ENCODE measurements at regions not wholly inside any gene's neighbourhood (a gene's known extent, or its start where the extent isn't known, plus 50 kb on each side); places are given as distances from the start of the nearest gene placed in this dataset.

DNA sequence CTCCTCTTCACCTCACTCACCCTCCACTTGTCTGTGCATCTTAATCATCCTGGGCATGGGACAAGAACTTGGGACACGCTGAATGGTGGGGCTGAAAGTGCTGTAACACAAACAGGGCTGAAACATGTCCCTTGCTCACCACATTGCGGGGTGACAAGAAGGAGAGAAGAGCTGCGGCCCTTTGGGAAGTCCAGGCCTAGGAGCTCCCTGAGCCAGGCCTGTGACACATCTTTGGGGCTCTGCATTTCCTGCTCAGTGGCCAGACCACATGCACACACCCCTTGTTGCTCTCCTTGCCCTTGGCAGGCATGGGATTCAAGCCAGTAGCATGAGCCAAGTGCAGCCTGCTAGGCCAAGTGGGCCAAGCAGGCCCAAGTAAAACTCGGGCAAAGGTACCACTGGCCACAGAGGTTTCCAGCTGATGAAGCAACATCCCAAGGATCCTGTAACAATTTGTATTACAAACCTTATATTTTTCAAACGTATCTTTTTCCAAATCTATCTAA, 1384.3 kb upstream of the PCDH20 start:
- no TSS peak for BruUV-seq (replicated peaks)
- Histone ChIP-seq H3K27me3 (ENCODE audit: insufficient read depth, low read length) (no peaks in the 10 kb centered on the region), H3K4me2 (ENCODE audit: low read length) (no peak overlapping the region), H3K4me1 (ENCODE audit: control insufficient read depth in 1 of 2, insufficient read depth in 2 of 2, low read length in 2 of 2) (no peaks in the 10 kb centered on the region), H3K4me3 (replicated peaks in 1 of 2; ENCODE audit: low read depth in 1 of 2, low read length in 2 of 2) (no peak overlapping the region), H3K36me3 (ENCODE audit: control insufficient read depth in 1 of 2, insufficient read depth in 2 of 2, low read length in 2 of 2) (no peaks in the 10 kb centered on the region), H2AFZ (ENCODE audit: low read depth, low read length, poor library complexity, severe bottlenecking) (no peak overlapping the region), H3K9me2 (ENCODE audit: insufficient read depth) (no peaks in the 10 kb centered on the region), H3K9ac (ENCODE audit: low read length) (no peak overlapping the region), H3K79me2 (ENCODE audit: insufficient read depth, low read length) (no peaks in the 10 kb centered on the region), H3K9me3 (ENCODE audit: control insufficient read depth in 1 of 2, insufficient read depth in 1 of 2, low read depth in 1 of 2, low read length in 2 of 2) (no peaks in the 10 kb centered on the region), H4K20me1 (ENCODE audit: insufficient read depth) (no peaks in the 10 kb centered on the region; the same call in 1 of the 2 replicates), H3K27ac (ENCODE audit: low read depth, low read length) (no peak overlapping the region)
- TF ChIP-seq, protein P1, sequence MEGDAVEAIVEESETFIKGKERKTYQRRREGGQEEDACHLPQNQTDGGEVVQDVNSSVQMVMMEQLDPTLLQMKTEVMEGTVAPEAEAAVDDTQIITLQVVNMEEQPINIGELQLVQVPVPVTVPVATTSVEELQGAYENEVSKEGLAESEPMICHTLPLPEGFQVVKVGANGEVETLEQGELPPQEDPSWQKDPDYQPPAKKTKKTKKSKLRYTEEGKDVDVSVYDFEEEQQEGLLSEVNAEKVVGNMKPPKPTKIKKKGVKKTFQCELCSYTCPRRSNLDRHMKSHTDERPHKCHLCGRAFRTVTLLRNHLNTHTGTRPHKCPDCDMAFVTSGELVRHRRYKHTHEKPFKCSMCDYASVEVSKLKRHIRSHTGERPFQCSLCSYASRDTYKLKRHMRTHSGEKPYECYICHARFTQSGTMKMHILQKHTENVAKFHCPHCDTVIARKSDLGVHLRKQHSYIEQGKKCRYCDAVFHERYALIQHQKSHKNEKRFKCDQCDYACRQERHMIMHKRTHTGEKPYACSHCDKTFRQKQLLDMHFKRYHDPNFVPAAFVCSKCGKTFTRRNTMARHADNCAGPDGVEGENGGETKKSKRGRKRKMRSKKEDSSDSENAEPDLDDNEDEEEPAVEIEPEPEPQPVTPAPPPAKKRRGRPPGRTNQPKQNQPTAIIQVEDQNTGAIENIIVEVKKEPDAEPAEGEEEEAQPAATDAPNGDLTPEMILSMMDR (IDR thresholded peaks at IDR 0.05 in 2 of 3, conservative IDR thresholded peaks at IDR 0.05 in 1 of 3; ENCODE audit: borderline replicate concordance in 1 of 3, insufficient read depth in 1 of 3, low read depth in 2 of 3, low read length in 2 of 3), result no peak
- TF ChIP-seq YY1 (IDR thresholded peaks at IDR 0.05; ENCODE audit: extremely low read depth, insufficient replicate concordance, low read depth, low read length) (no peak), FOSL1 (IDR thresholded peaks at IDR 0.05; ENCODE audit: low read depth) (no peak), EGR1 (IDR thresholded peaks at IDR 0.05; ENCODE audit: low read depth) (no peak)
- TF ChIP-seq, protein P2, sequence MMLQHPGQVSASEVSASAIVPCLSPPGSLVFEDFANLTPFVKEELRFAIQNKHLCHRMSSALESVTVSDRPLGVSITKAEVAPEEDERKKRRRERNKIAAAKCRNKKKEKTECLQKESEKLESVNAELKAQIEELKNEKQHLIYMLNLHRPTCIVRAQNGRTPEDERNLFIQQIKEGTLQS (IDR thresholded peaks at IDR 0.05), result no peak
- ChIA-PET CTCF (no interaction called here), POLR2A (no interaction called here), RAD21 (ENCODE audit: low non-redundant PET in 1 of 2, low total read pairs in 2 of 2, uncharacterized antibody in 2 of 2, unreplicated experiment in 2 of 2) (no interaction called here)
- ATAC-seq (no peak), DNase-seq (ENCODE audit: low read depth, low spot score) (no peak)
- intact Hi-C loops (cut with micrococcal nuclease), result no loop called here

DNA sequence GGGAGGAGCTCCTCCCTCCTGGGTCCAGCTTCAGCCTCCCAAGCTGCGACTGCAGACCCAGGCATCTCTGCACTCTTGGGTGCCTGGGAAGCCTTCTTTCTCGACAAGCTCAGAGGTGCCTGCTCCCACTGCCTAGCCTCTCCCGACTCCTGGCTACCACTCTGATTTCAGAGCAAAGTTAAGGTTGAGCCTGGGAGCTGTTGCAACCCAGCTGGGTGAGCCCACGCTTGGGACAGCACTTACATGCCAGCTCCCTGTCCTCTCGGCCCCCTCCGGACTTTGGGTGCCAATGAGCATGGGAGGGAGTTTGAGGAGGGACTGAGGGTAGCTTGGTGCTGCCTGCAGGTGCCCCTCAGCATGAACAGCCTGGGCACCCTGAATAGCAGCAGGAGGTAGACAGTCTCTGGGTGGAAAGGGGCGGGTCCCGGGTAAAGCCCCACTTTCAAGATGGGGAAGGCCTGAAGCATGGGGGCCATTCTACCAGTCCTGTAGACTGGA, 1383.4 kb upstream of the PCDH20 start:
- H3K27me3 ChIP-seq (ENCODE audit: insufficient read depth, low read length), result no peaks in the 10 kb centered on the region
- no peak overlapping the region for H3K4me3 ChIP-seq (replicated peaks in 1 of 2; ENCODE audit: low read depth in 1 of 2, low read length in 2 of 2)
- no peaks in the 10 kb centered on the region for H3K36me3 ChIP-seq (ENCODE audit: control insufficient read depth in 1 of 2, insufficient read depth in 2 of 2, low read length in 2 of 2)
- no peak overlapping the region for H3K27ac ChIP-seq (ENCODE audit: low read depth, low read length)
- no peak for ATAC-seq
- BruUV-seq (replicated peaks), result no TSS peak
- H3K9me2 ChIP-seq (ENCODE audit: insufficient read depth), result no peaks in the 10 kb centered on the region
- no peaks in the 10 kb centered on the region for H3K4me1 ChIP-seq (ENCODE audit: control insufficient read depth in 1 of 2, insufficient read depth in 2 of 2, low read length in 2 of 2)
- ChIA-PET CTCF (no interaction called here), POLR2A (no interaction called here), RAD21 (ENCODE audit: low non-redundant PET in 1 of 2, low total read pairs in 2 of 2, uncharacterized antibody in 2 of 2, unreplicated experiment in 2 of 2) (no interaction called here)
- no peak overlapping the region for H2AFZ ChIP-seq (ENCODE audit: low read depth, low read length, poor library complexity, severe bottlenecking)
- H3K9ac ChIP-seq (ENCODE audit: low read length), result no peak overlapping the region
- no peaks in the 10 kb centered on the region for H3K79me2 ChIP-seq (ENCODE audit: insufficient read depth, low read length)
- no peaks in the 10 kb centered on the region; the same call in 1 of the 2 replicates for H4K20me1 ChIP-seq (ENCODE audit: insufficient read depth)
- no peak overlapping the region for H3K4me2 ChIP-seq (ENCODE audit: low read length)
- no peak for DNase-seq (ENCODE audit: low read depth, low spot score)
- no peaks in the 10 kb centered on the region for H3K9me3 ChIP-seq (ENCODE audit: control insufficient read depth in 1 of 2, insufficient read depth in 1 of 2, low read depth in 1 of 2, low read length in 2 of 2)
- intact Hi-C loops (cut with micrococcal nuclease), result no loop called here
- TF ChIP-seq EZH2 (IDR thresholded peaks at IDR 0.05), result no peak
- no peak for TF ChIP-seq SRF (IDR thresholded peaks at IDR 0.05; ENCODE audit: low read depth)
- TF ChIP-seq FOSL1 (IDR thresholded peaks at IDR 0.05; ENCODE audit: low read depth), result no peak
- TF ChIP-seq SP1 (IDR thresholded peaks at IDR 0.05; ENCODE audit: low read depth), result no peak
- TF ChIP-seq, protein P3, sequence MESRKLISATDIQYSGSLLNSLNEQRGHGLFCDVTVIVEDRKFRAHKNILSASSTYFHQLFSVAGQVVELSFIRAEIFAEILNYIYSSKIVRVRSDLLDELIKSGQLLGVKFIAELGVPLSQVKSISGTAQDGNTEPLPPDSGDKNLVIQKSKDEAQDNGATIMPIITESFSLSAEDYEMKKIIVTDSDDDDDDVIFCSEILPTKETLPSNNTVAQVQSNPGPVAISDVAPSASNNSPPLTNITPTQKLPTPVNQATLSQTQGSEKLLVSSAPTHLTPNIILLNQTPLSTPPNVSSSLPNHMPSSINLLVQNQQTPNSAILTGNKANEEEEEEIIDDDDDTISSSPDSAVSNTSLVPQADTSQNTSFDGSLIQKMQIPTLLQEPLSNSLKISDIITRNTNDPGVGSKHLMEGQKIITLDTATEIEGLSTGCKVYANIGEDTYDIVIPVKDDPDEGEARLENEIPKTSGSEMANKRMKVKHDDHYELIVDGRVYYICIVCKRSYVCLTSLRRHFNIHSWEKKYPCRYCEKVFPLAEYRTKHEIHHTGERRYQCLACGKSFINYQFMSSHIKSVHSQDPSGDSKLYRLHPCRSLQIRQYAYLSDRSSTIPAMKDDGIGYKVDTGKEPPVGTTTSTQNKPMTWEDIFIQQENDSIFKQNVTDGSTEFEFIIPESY (IDR thresholded peaks at IDR 0.05; ENCODE audit: extremely low read depth, insufficient replicate concordance, low read length), result no peak
- no peak for TF ChIP-seq EZH2phosphoT487 (IDR thresholded peaks at IDR 0.05; ENCODE audit: borderline replicate concordance)
- no peak for TF ChIP-seq POLR2AphosphoS5 (IDR thresholded peaks at IDR 0.05; ENCODE audit: low read depth, low read length)
- no peak for TF ChIP-seq ZNF274 (IDR thresholded peaks at IDR 0.05; ENCODE audit: low read depth, low read length)
- TF ChIP-seq JUND (IDR thresholded peaks at IDR 0.05), result no peak
- TF ChIP-seq ELF1 (IDR thresholded peaks at IDR 0.05; ENCODE audit: borderline replicate concordance, low read depth), result no peak
- TF ChIP-seq, protein P4, sequence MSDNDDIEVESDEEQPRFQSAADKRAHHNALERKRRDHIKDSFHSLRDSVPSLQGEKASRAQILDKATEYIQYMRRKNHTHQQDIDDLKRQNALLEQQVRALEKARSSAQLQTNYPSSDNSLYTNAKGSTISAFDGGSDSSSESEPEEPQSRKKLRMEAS (IDR thresholded peaks at IDR 0.05), result no peak
- TF ChIP-seq SIN3A (IDR thresholded peaks at IDR 0.05; ENCODE audit: low read depth), result no peak
- no peak for TF ChIP-seq ZFX (IDR thresholded peaks at IDR 0.05)

All from HCT116 (cell line).